Lower leg skin (tissue), 3 donors: ENCODE measurements at regions not wholly inside any gene's neighbourhood (a gene's known extent, or its start where the extent isn't known, plus 50 kb on each side); places are given as distances from the start of the nearest gene placed in this dataset.

Experiments used
- POLR2A ChIP-seq, 2 donors: fragments of 450-650 bp; IDR thresholded peaks; one replicate each; pipeline ENCODE4 v1.6.1; 2016 to 2017; ENCODE audit warnings: antibody characterized with exemption in 2 of 2, mild to moderate bottlenecking in 1 of 2, moderate library complexity in 1 of 2
- TF ChIP-seq, protein P1 (sequence below), 3 donors: fragments of 450-650 bp; IDR thresholded peaks; one replicate each; pipeline ENCODE4 v1.5.1; 2016; ENCODE audit warnings: antibody characterized with exemption in 3 of 3, mild to moderate bottlenecking in 3 of 3, moderate library complexity in 2 of 3

DNA sequence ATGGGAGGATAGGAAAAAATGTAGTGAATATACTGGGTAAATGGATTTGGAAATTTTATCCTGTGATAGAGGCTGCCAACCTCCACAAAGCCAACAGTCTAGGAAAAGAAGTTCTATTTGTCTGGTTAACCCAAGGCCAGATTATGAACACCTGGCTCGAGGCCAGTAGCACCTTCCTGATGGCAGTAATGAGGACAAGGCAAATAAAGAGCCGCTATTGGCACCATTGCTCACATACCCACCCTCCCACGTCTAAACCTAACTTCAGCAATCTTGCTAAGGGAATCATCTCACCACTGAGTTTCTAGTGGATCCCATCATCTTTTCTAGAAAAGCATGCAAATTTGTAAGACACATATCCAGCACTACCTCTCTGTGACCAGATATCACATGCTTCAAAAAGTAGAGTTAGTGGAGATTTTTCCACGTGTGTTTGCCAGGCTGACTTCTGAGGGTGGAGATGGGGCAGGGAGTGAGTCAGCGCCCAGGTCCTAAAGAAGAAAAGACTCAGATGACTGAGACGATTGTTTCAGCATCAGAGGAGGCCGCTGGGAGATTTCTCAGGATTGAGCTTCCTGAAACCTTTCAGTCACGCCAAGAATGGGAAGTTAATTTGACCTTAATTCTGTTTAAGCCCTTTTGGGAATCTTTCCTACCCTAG lies 362.9 kb downstream of the EMP1 start:
- no peak for TF ChIP-seq POLR2A (IDR thresholded peaks at IDR 0.05)
- TF ChIP-seq, protein P1, sequence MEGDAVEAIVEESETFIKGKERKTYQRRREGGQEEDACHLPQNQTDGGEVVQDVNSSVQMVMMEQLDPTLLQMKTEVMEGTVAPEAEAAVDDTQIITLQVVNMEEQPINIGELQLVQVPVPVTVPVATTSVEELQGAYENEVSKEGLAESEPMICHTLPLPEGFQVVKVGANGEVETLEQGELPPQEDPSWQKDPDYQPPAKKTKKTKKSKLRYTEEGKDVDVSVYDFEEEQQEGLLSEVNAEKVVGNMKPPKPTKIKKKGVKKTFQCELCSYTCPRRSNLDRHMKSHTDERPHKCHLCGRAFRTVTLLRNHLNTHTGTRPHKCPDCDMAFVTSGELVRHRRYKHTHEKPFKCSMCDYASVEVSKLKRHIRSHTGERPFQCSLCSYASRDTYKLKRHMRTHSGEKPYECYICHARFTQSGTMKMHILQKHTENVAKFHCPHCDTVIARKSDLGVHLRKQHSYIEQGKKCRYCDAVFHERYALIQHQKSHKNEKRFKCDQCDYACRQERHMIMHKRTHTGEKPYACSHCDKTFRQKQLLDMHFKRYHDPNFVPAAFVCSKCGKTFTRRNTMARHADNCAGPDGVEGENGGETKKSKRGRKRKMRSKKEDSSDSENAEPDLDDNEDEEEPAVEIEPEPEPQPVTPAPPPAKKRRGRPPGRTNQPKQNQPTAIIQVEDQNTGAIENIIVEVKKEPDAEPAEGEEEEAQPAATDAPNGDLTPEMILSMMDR (IDR thresholded peaks at IDR 0.05) = no peak
